Gastrocnemius medialis (tissue), 4 donors: ENCODE measurements at regions not wholly inside any gene's neighbourhood (a gene's known extent, or its start where the extent isn't known, plus 50 kb on each side); places are given as distances from the start of the nearest gene placed in this dataset.

Experiments used
- ATAC-seq, 2 donors: fragments of 150-250 bp; one replicate each; pipeline ENCODE4 v1.9.1; 2016
- DNase-seq, 2 donors: peaks; one replicate each; pipeline ENCODE4 v3.0.0-alpha.2; 2019
- H3K27ac ChIP-seq, 4 donors: fragments of 200-600 bp; sonication (generic); 1 replicate in 1 of 4; 2 replicates in 3 of 4; pipeline ENCODE4 v1.5.1; 2016 to 2018; ENCODE audit warnings: mild to moderate bottlenecking in 2 of 4, moderate library complexity in 1 of 4
- H3K27me3 ChIP-seq, 3 donors: fragments of 200-600 bp; sonication (generic) in 2 of 3; 1 replicate in 1 of 3; 2 replicates in 2 of 3; pipeline versions ENCODE4 v1.5.1 to v1.6.0; 2016 to 2019; ENCODE audit warnings: mild to moderate bottlenecking in 1 of 3, moderate library complexity in 1 of 3
- H3K36me3 ChIP-seq, 2 donors: fragments of 200-600 bp; sonication (generic) in 1 of 2; one replicate each; pipeline ENCODE4 v1.5.1; 2017 to 2018
- H3K4me1 ChIP-seq, 2 donors: fragments of 200-600 bp; sonication (generic) in 1 of 2; one replicate each; pipeline ENCODE4 v1.5.1; 2016 to 2017; ENCODE audit warnings: mild to moderate bottlenecking in 2 of 2
- H3K4me3 ChIP-seq, 4 donors: fragments of 200-600 bp; sonication (generic) in 3 of 4; 1 replicate in 1 of 4; 2 replicates in 3 of 4; pipeline ENCODE4 v1.5.1; 2016 to 2019; ENCODE audit warnings: mild to moderate bottlenecking in 2 of 4
- H3K9me3 ChIP-seq, 3 donors: fragments of 200-600 bp; sonication (generic) in 2 of 3; 1 replicate in 1 of 3; 2 replicates in 2 of 3; pipeline ENCODE4 v1.5.1; 2016 to 2019
- CTCF ChIP-seq, 5 experiments: fragments of 450-650 bp in 3 of 5; fragments of 200-600 bp in 2 of 5; sonication (generic) in 2 of 5; IDR thresholded peaks in 4 of 5; conservative IDR thresholded peaks in 1 of 5; 1 replicate in 4 of 5; 2 replicates in 1 of 5; pipeline ENCODE4 v1.5.1; 2016 to 2019; ENCODE audit warnings: antibody characterized with exemption in 5 of 5, mild to moderate bottlenecking in 3 of 5, moderate library complexity in 3 of 5
- POLR2A ChIP-seq, 2 donors: fragments of 450-650 bp; IDR thresholded peaks; one replicate each; pipeline ENCODE4 v1.6.1; 2017; ENCODE audit warnings: antibody characterized with exemption in 2 of 2, mild to moderate bottlenecking in 2 of 2, moderate library complexity in 2 of 2
- in situ Hi-C, 4 donors: fragments of 200-750 bp; cut with MboI; loops; one replicate each; pipeline versions ENCODE4 v1.15.0 to v1.8.0; 2017; ENCODE audit warnings: low sequenced_read_pairs in 4 of 4
- intact Hi-C: fragments of 100-400 bp; cut with DNase I; formaldehyde crosslinking; loops from one replicate; pipeline ENCODE4 v1.15.1; 2023; ENCODE audit warnings: low total_unique reads

GRCh38 chr1:66452982-66453381 is 81.0 kb upstream of the SGIP1 start:
- H3K27ac ChIP-seq: no peak overlapping the region
- no peaks in the 10 kb centered on the region for H3K36me3 ChIP-seq
- no peak for DNase-seq
- no peaks in the 10 kb centered on the region for H3K9me3 ChIP-seq
- H3K4me3 ChIP-seq: no peak overlapping the region
- no peak for TF ChIP-seq CTCF (IDR thresholded peaks at IDR 0.05 in 4 of 5, conservative IDR thresholded peaks at IDR 0.05 in 1 of 5)
- TF ChIP-seq POLR2A (IDR thresholded peaks at IDR 0.05): no peak
- in situ Hi-C loops (loop anchor here in 2 of 4 donors (10.0 to 25.0 kb wide), 2 partner anchors 491 to 508 kb away; no protein-coding TSS in a partner anchor), intact Hi-C loops (no loop called here)
- H3K4me1 ChIP-seq: peaks cover 14% of the 10 kb centered on the region in 2 donors
- ATAC-seq: no peak
- no peaks in the 10 kb centered on the region for H3K27me3 ChIP-seq

- in situ Hi-C loops (loop anchor here in 2 of 4 donors (10.0 to 25.0 kb wide), 2 partner anchors 493 to 511 kb away; no protein-coding TSS in a partner anchor), intact Hi-C loops (no loop called here)
- Histone ChIP-seq H3K27me3 (no peaks in the 10 kb centered on the region), H3K36me3 (no peaks in the 10 kb centered on the region), H3K4me3 (no peak overlapping the region), H3K27ac (no peak overlapping the region), H3K4me1 (peaks cover 6 to 7% of the 10 kb centered on the region in 2 donors), H3K9me3 (no peaks in the 10 kb centered on the region)
- no peak for DNase-seq
- TF ChIP-seq CTCF (IDR thresholded peaks at IDR 0.05 in 4 of 5, conservative IDR thresholded peaks at IDR 0.05 in 1 of 5): no peak
- TF ChIP-seq POLR2A (IDR thresholded peaks at IDR 0.05): no peak
- no peak for ATAC-seq
These were observed 78.5 kb upstream of the SGIP1 start for GRCh38 chr1:66455446-66455845.

- H3K36me3 ChIP-seq: no peaks in the 10 kb centered on the region
- no peaks in the 10 kb centered on the region for H3K9me3 ChIP-seq
- ATAC-seq: no peak
- H3K27me3 ChIP-seq: no peaks in the 10 kb centered on the region
- H3K4me1 ChIP-seq: no peaks in the 10 kb centered on the region
- no peak overlapping the region for H3K27ac ChIP-seq
- TF ChIP-seq CTCF (IDR thresholded peaks at IDR 0.05 in 4 of 5, conservative IDR thresholded peaks at IDR 0.05 in 1 of 5) (no peak), POLR2A (IDR thresholded peaks at IDR 0.05) (no peak)
- intact Hi-C loops: no loop called here
- in situ Hi-C loops: loop anchor here in 1 of 4 donors (25.0 kb wide), 1 partner anchor 498 kb away; no protein-coding TSS in a partner anchor
- no peak overlapping the region for H3K4me3 ChIP-seq
- no peak for DNase-seq
These were observed 73.2 kb upstream of the SGIP1 start for GRCh38 chr1:66460776-66461175.

GRCh38 chr1:66462313-66462712 is 71.6 kb upstream of the SGIP1 start:
- H3K27ac ChIP-seq: no peak overlapping the region
- ATAC-seq: no peak
- H3K9me3 ChIP-seq: no peaks in the 10 kb centered on the region
- no peak for DNase-seq
- no peaks in the 10 kb centered on the region for H3K4me1 ChIP-seq
- no peaks in the 10 kb centered on the region for H3K36me3 ChIP-seq
- in situ Hi-C loops: loop anchor here in 1 of 4 donors (25.0 kb wide), 1 partner anchor 500 kb away; no protein-coding TSS in a partner anchor
- intact Hi-C loops: no loop called here
- no peak for TF ChIP-seq CTCF (IDR thresholded peaks at IDR 0.05 in 4 of 5, conservative IDR thresholded peaks at IDR 0.05 in 1 of 5)
- TF ChIP-seq POLR2A (IDR thresholded peaks at IDR 0.05): no peak
- H3K4me3 ChIP-seq: no peak overlapping the region
- no peaks in the 10 kb centered on the region for H3K27me3 ChIP-seq

GRCh38 chr1:66464351-66464750 is 69.6 kb upstream of the SGIP1 start:
- no peak overlapping the region for H3K4me3 ChIP-seq
- DNase-seq (no peak), ATAC-seq (no peak)
- H3K4me1 ChIP-seq: no peaks in the 10 kb centered on the region
- in situ Hi-C loops: loop anchor here in 1 of 4 donors (25.0 kb wide), 1 partner anchor 502 kb away; no protein-coding TSS in a partner anchor
- intact Hi-C loops: no loop called here
- no peaks in the 10 kb centered on the region for H3K36me3 ChIP-seq
- H3K27ac ChIP-seq: no peak overlapping the region
- H3K27me3 ChIP-seq: no peaks in the 10 kb centered on the region
- TF ChIP-seq CTCF (IDR thresholded peaks at IDR 0.05 in 4 of 5, conservative IDR thresholded peaks at IDR 0.05 in 1 of 5): no peak
- no peak for TF ChIP-seq POLR2A (IDR thresholded peaks at IDR 0.05)
- no peaks in the 10 kb centered on the region for H3K9me3 ChIP-seq
